CD4-positive, alpha-beta T cell treated with Interleukin-2 at 100 ng/mL for 4 hours (primary cell): ENCODE measurements at regions not wholly inside any gene's neighbourhood (a gene's known extent, or its start where the extent isn't known, plus 50 kb on each side); places are given as distances from the start of the nearest gene placed in this dataset.
"Not testable (repeated sequence)": the region's sequence is repeated elsewhere in the genome, so short reads cannot be mapped to it uniquely, and the experiment has no call there.

ENCODE experiments used
- DNase-seq: peaks from one replicate; pipeline ENCODE4 v3.0.0-alpha.2; 2020; ENCODE audit warnings: low spot score

DNA sequence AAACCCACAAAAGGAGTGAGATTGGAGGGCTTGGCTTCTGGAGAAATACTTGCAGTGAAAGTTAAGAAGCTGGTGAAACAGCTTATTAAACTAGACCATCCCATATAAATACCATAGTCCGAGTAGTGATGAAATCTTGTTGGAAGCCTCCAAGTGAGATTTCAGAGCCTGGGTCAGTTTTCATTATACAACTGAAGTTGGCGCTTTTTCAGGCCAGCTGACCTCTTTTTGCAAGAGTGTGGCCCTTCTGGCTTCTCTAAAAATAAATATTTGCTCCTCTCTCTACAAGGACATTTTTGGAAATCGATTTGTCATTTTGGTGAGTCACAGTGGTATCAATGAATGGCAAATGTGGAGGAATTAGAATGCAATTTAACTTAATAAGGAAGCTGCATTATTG is 51.2 kb upstream of the THRB start:
- no peak for DNase-seq

DNA sequence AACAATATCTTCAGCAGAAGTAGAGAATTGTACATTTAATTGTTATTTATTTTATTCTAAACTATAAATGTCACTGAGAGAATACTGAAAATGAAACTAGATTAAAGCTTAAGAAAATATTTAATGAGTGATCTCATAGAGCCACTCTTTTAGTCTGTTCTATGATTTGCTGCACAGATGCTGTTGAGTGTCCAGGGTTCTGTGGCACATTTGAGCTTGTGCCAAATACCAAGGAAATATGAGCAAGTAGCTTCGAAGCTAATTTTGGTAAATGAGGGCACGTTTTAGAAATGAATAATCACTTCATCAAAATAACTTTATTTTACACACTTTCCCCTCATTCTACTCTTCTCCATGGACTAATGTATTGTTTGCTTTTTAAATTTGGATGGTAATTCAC is 53.6 kb upstream of the THRB start:
- no peak for DNase-seq

- DNase-seq, result no peak
Measured at GRCh38 chr3:24550588-24550987, 55.9 kb upstream of the THRB start.

DNA sequence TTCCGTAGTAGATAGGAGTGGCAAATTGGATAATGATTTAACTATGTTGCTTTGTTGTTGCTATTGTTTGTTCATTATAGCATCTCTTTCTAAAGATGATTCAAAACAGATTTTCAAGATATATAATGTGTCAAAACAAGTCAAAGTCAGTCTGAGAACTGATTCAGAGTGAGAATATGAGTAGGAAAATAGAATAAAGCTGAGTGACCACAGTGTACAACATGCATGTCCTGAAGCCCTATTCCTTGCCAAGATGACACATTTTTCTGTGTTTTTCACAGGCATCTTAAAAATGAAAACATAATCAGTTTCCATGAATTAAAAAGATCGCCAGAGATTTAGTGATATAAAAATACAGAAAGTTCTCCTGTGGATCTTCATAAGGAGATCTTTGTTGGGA is 57.0 kb upstream of the THRB start:
- DNase-seq, result no peak

GRCh38 chr3:24562895-24563294 is 68.2 kb upstream of the THRB start:
- DNase-seq, result no peak

DNA sequence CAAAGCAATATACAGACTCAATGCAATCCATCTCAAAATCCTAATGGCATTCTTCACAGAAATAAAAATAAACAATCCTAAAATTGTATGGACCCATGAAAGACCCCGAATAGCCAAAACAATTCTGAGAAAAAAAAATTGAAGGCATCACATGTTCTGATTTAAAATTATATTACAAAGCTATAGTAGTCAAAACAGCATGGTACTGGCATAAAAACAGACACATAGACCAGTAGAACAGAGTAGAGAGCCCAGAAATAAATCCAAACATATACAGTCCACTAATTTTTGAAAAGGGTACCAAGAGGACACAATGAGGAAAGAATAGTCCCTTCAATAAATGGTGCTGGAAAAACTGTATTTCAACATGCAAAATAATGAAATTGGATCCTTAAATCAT is 70.4 kb upstream of the THRB start:
- no peak for DNase-seq

DNA sequence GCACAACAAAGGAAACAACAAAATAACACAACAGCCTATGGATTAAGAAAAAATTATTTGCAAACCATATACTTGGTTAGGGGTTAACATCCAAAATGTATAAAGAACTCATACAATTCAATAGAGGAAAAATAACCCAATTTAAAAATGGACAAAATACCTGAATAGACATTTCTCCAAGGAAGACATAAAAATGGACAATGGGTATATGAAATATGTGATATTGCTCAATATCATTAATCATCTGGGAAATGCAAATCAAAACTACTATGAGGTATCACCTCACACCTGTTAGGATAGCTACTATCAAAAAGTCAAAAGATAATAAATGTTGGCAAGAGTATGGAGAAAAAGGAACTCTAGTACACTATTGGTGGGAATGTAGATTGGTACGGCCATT is 71.0 kb upstream of the THRB start:
- DNase-seq, result no peak

DNA sequence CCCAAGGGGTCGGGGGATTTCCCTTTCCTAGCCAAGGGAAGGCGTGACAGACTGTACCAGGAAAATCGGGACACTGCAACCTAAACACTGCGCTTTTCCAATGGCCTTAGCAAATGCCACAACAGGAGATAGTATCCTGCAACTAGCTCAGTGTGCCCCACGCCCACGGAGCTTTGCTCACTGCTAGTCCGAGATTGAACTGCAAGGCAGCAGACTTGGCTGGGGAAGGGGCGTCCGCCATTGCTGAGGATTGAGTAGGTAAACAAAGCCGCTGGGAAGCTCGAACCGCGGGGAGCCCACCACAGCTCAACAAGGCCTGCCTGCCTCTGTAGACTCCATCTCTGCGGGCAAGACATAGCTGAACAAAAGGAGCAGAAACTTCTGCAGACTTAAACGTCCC is 72.3 kb upstream of the THRB start:
- DNase-seq, result no peak

DNA sequence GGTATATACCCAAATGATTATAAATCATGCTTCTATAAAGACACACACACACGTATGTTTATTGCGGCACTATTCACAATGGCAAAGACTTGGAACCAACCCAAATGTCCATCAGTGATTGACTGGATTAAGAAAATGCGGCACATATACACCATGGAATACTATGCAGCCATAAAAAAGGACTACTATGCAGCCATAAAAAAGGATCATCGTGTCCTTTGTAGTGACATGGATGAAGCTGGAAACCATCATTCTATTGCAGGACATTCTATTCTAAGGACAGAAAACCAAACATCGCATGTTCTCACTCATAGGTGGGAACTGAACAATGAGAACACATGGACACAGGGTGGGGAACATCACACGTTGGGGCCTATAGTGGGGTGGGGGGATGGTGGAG is 77.8 kb upstream of the THRB start:
- not testable (repeated sequence) for DNase-seq

DNA sequence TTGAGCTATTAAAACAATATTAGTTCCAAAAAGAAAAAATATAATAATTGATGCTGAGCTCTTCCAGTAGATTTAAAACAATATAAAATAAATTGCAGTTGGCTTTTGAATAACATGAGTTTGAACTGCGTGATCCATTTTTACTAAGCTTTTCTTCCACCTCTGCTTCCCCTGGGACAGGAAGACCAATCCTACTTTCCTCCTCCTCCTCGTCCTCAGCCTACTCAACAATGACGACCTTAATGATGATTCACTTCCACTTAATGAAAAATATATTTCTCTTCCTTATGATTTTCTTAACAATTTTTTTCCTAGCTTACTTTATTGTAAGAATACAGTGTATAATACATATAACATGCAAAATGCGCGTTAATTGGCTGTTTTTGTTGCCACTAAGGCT is 78.9 kb upstream of the THRB start:
- DNase-seq, result no peak

DNA sequence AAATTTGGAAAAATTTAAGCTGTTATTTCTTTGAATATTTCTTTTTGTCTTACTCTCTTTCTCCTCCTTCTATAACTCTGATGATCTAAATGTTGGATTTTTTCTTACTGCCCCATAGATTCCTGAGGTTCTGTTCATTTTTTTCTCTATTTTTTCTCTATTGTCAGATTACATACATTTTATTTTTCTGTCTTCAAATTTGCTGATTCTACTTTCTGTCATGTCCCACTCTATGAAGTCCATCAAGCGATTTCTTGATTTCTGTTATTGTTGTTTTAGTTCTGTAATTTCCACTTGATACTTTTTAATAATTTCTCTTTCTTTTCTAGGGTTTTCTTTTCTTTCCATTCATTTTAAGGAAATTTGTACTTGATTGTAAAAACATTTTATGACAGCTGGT is 83.7 kb upstream of the THRB start:
- no peak for DNase-seq

DNA sequence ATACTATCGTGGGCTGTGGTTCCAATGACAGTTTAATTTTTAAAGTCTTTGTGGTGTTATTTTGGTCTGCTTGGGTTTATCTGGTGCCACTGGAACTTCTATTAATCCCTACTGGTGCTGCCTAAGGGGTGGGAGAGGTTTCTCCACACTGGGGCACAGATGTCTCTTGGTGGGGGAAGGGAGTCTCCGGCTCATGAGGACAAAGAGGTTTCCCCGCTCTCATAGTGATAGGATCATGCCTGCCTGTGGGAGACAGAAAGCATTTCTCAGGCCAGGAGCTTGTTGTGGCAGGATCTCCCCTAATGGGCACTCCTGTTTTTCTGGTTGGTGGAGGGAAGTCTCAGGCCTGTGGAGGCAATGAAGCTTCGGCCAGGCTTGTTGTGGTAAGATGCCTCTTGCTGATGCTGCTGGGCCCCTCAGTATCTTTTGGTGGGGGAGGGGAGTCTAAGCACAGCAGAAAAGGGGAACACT is 84.3 kb upstream of the THRB start:
- DNase-seq, result no peak

DNA sequence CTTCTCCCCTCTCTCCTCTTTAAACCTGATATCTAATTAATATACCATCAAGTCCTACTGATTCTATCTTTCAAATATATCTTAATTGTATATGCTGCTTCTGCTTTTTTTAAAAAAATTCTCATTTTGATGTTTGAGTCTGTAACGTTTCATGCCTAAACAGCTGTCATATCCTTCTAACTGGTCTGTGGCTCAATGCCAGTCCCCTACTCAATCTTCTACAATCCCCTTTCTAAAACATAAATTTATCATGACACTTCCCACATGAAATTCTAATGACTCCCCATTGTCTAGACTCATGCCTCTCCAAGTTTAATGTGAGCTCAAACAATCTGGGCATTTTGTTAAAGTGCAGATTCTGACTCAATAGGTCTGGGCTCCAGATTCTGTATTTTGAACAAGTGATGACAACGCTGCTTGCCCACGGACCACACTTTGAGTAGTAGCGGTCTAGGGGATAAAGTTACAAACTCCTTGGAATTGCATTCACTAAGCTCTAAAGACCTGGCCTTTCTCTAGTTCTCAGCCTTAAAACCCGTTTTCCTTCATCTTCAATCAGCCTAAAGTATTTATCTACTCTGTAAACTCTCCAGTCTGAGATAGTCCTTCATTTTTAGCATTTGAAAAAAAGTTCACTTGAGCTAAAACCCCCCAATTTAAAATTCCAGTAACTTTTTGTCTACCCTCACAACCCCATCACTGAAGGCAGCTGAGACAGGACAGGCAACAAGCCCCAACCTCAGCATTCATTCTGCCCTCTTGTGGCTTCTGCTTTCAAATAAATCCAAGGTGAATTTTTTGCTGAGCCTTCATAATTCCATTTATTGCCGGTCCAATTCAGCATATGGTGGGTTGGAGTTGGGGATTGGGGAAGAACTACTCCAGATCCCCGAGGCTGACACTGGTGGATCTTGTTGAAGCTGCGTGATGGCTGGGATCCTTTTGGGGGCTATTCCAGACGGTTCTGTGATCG is 88.1 kb upstream of the THRB start:
- DNase-seq, result no peak

DNA sequence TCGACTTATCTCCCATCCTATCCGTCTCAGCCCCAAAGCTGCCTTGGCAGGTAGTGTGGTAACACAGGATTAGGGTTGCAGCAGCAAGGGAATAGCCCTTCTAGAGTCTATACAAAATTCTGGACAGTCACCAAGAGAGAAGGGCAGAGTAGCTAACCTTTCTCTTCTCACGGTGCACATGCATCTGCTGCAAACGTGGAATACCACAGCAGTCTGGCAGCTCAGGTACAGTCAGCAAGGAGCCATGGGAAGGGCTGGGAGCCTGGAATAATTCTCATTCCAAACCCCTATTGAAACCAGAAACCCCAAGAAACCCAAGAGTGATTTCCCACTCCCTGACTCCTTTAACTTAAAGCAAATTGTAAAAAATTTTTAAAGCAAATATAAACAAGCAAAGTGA is 92.3 kb upstream of the THRB start:
- DNase-seq, result no peak

- no peak for DNase-seq
Measured at GRCh38 chr3:24588629-24589512, 94.2 kb upstream of the THRB start.

- DNase-seq, result no peak
Measured at GRCh38 chr3:24589513-24589851, 94.8 kb upstream of the THRB start.

DNA sequence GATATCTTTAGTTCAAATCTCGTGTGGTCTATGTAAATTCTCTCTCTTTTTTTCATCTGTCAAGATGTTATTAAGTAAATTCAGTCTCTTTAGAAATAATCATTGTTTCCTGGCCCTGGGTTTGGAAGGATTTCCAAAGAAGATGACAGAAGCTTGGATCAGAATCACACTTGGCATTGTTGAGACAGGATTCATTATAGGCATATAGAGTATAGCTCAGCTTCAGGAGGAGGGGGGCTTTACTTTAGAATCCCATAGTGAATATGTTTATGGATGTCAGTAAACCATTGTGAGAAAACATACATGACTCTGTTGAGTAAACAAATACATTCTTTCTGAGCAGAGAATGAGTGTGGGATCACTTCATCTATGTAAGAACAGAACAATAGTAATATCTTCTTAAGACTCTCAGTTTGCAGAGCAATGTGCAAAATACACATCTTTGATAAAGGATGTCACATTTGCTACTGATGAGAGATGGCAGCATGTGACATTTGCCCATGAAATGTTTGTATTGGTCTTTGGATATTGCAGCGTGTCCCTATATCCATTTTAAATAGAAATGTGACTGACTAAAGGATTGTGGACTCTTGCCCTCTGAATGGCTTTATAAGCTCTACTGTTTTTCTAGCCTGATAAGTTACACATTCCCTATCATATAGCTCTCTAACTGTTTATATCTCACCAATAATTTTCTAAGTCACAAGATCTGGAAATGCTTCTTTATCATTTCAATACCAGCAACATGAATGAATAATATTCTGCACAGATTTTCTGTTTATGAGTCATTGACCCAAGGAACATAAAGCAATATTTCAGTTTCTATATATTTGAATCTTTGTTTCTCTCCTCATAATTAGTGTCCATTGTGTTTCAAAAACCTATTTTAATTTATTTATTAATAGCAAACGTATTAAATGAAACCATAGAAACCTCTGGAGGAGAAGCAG is 95.6 kb upstream of the THRB start:
- DNase-seq, result no peak

- DNase-seq, result no peak
Measured at GRCh38 chr3:24591191-24591590, 96.5 kb upstream of the THRB start.

- no peak for DNase-seq
Measured at GRCh38 chr3:24591661-24592555, 97.3 kb upstream of the THRB start.

DNA sequence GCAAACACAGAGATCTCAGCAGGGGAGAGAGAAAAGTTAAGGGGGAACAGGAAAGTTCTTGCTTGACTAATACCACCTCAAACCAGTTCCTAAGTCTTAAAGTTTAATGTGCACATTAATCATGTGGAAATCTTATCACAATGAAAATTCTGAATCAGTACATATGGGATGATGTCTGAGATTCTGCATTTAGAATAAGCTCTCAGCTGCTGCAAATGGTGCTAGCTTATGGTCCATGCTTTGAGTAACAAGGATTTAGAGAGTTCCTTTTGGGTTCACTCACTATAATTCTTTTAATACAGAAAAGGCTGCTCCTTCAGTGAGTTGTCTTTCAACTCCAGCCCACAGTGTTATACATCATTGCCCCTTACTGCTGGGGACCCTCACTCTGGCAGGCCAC is 99.5 kb upstream of the THRB start:
- DNase-seq, result no peak

GRCh38 chr3:24595796-24596195 is 101.1 kb upstream of the THRB start:
- DNase-seq, result no peak
